ENCODE measurements at regions not wholly inside any gene's neighbourhood (a gene's known extent, or its start where the extent isn't known, plus 50 kb on each side); places are given as distances from the start of the nearest gene placed in this dataset.

DNA sequence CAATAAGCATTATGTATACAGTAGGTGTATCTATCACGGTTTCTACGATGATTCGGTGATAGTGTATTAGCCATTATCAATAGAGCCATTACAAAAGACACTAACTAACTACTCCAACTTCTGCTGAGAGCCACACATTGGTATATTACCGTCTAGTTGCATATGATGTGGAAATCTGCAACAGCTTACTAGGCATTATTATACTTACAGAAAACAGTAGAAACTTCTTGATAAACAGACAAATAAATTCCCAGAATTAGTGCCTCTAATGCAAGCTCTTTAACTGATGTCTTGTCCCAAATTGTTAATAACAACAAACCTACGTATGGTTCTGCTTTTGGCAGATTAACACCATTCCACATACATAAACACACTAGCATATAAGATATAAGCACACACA lies 1923.0 kb upstream of the PIK3C3 start:
- no peak for DNase-seq
- no peak overlapping the region for H3K27ac ChIP-seq
- TF ChIP-seq POLR2AphosphoS5 (IDR thresholded peaks at IDR 0.05): no peak
- TF ChIP-seq POLR2A (IDR thresholded peaks at IDR 0.05): no peak
- no peak for TF ChIP-seq EP300 (IDR thresholded peaks at IDR 0.05)
- TF ChIP-seq, protein P1, sequence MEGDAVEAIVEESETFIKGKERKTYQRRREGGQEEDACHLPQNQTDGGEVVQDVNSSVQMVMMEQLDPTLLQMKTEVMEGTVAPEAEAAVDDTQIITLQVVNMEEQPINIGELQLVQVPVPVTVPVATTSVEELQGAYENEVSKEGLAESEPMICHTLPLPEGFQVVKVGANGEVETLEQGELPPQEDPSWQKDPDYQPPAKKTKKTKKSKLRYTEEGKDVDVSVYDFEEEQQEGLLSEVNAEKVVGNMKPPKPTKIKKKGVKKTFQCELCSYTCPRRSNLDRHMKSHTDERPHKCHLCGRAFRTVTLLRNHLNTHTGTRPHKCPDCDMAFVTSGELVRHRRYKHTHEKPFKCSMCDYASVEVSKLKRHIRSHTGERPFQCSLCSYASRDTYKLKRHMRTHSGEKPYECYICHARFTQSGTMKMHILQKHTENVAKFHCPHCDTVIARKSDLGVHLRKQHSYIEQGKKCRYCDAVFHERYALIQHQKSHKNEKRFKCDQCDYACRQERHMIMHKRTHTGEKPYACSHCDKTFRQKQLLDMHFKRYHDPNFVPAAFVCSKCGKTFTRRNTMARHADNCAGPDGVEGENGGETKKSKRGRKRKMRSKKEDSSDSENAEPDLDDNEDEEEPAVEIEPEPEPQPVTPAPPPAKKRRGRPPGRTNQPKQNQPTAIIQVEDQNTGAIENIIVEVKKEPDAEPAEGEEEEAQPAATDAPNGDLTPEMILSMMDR (IDR thresholded peaks at IDR 0.05): no peak
- intact Hi-C loops (cut with DNase I): no loop called here
- WGBS, 2 donors: 74 to 81% methylated on average over 5 of the region's 5 CpGs
- no peaks in the 10 kb centered on the region for H3K27me3 ChIP-seq
- peaks cover 0 to 4% (median 0%) of the 10 kb centered on the region in 4 donors for H3K4me1 ChIP-seq
- H3K9me3 ChIP-seq: no peaks in the 10 kb centered on the region
- no peaks in the 10 kb centered on the region for H3K36me3 ChIP-seq
- H3K4me3 ChIP-seq: no peak overlapping the region

DNA sequence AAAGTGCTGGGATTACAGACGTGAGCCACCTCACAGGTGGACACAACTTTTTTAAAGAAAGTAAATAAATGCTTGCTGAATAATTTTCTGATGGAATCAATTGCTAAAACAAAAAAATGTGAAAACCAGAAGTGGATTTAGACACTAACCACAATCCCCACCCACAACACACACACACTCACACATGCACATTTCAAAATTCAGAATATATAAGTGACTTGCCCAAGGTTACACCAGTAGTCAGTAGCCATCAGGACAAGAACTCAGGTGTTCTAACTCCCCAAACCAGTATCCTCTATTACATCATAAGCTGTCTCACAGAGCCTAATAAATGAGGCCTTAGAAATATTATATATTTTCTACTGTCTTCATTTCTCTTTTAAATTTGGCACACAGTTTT lies 1923.6 kb upstream of the PIK3C3 start:
- no peaks in the 10 kb centered on the region for H3K27me3 ChIP-seq
- no peak overlapping the region for H3K4me3 ChIP-seq
- H3K36me3 ChIP-seq: no peaks in the 10 kb centered on the region
- peaks cover 0 to 4% (median 0%) of the 10 kb centered on the region in 4 donors for H3K4me1 ChIP-seq
- TF ChIP-seq POLR2AphosphoS5 (IDR thresholded peaks at IDR 0.05) (no peak), POLR2A (IDR thresholded peaks at IDR 0.05) (no peak), EP300 (IDR thresholded peaks at IDR 0.05) (no peak)
- TF ChIP-seq, protein P1 (IDR thresholded peaks at IDR 0.05): no peak
- DNase-seq: no peak
- H3K27ac ChIP-seq: no peak overlapping the region
- WGBS, 2 donors: 35 to 69% methylated on average over 1 of the region's 1 CpG
- intact Hi-C loops (cut with DNase I): no loop called here
- H3K9me3 ChIP-seq: no peaks in the 10 kb centered on the region

DNA sequence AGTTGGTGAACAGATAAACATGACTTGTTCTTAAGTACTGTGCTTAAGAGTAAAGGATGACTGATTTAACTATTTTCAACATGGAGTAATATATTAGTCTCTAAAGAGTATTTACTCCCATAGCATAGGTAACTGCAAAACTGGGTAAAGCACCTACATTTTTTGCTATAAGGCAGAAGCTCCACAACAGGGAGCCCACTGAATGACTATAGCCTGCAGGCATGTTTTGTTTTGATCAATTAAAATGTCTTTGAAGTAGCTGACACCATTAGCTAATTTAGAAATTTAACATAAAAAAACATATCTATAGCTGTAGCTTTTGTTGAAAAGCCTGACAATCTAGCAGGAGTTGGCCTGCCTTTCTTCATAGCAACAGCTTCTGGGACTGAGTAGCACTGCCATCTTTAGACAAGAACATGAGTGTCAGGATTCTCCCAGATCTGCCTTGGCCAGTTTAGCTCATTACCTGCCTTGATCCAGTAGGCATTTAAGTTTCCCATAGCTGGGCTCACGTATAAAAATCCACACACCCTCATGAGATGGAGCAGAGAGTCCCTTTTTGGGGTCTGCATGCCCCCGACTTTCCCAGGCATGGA lies 1935.1 kb upstream of the PIK3C3 start:
- 41 to 70% methylated on average over 2 of the region's 2 CpGs for WGBS, 2 donors
- H3K36me3 ChIP-seq: no peaks in the 10 kb centered on the region
- H3K27ac ChIP-seq: no peak overlapping the region
- no peaks in the 10 kb centered on the region for H3K4me1 ChIP-seq
- no peaks in the 10 kb centered on the region for H3K9me3 ChIP-seq
- H3K27me3 ChIP-seq: no peaks in the 10 kb centered on the region
- H3K4me3 ChIP-seq: no peak overlapping the region
- TF ChIP-seq POLR2AphosphoS5 (IDR thresholded peaks at IDR 0.05) (no peak), POLR2A (IDR thresholded peaks at IDR 0.05) (no peak), EP300 (IDR thresholded peaks at IDR 0.05) (no peak)
- TF ChIP-seq, protein P1 (IDR thresholded peaks at IDR 0.05): no peak
- no peak for DNase-seq
- intact Hi-C loops (cut with DNase I): no loop called here

DNA sequence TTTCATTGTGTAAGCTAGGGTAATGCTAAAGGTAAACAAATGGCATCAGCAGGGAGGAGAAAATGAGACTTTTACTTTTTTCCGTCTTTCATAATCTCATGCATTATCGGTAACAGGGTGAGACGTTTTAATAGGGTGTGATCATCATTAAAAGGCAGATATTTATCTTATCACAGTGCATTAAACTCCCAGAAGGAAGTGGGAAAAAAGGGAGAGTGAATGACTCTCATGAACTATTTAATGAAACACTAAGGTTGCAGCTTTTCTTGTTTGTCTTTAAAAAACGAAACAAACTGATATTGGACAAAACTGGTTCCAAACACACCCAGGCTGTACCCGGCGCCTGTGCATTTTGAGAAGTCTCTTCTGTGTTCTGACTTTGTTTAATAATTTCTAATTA lies 1936.8 kb upstream of the PIK3C3 start:
- no peak overlapping the region for H3K27ac ChIP-seq
- no peaks in the 10 kb centered on the region for H3K4me1 ChIP-seq
- H3K36me3 ChIP-seq: no peaks in the 10 kb centered on the region
- no peaks in the 10 kb centered on the region for H3K9me3 ChIP-seq
- WGBS, 2 donors: 63 to 70% methylated on average over 6 of the region's 6 CpGs
- no peaks in the 10 kb centered on the region for H3K27me3 ChIP-seq
- intact Hi-C loops (cut with DNase I): no loop called here
- H3K4me3 ChIP-seq: no peak overlapping the region
- TF ChIP-seq EP300 (IDR thresholded peaks at IDR 0.05) (no peak), POLR2A (IDR thresholded peaks at IDR 0.05) (no peak), POLR2AphosphoS5 (IDR thresholded peaks at IDR 0.05) (no peak)
- TF ChIP-seq, protein P1 (IDR thresholded peaks at IDR 0.05): no peak
- no peak for DNase-seq

DNA sequence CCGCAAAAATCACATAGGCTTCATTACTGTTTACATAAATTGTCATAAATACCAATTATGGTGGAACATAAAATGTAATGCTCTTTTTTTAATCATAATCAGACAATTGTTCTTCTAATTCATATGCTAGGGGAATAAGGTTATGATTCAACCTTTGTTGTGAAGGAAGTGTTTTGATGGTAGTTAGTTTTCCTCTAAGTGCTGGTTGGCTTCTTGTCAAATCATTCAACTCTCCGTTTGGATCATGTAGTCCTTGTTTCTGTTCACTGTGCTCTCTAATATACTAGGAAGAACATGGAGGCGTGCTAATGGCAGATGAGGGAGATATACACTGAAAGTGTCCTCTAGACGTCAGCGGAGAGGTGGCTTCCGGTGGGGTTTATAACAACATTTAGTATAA lies 1938.0 kb upstream of the PIK3C3 start:
- TF ChIP-seq, protein P1 (IDR thresholded peaks at IDR 0.05): no peak
- TF ChIP-seq EP300 (IDR thresholded peaks at IDR 0.05) (no peak), POLR2A (IDR thresholded peaks at IDR 0.05) (no peak), POLR2AphosphoS5 (IDR thresholded peaks at IDR 0.05) (no peak)
- no peak overlapping the region for H3K27ac ChIP-seq
- H3K9me3 ChIP-seq: no peaks in the 10 kb centered on the region
- intact Hi-C loops (cut with DNase I): no loop called here
- H3K4me3 ChIP-seq: no peak overlapping the region
- no peaks in the 10 kb centered on the region for H3K27me3 ChIP-seq
- no peaks in the 10 kb centered on the region for H3K36me3 ChIP-seq
- no peak for DNase-seq
- WGBS, 2 donors: 69 to 88% methylated on average over 6 of the region's 6 CpGs
- H3K4me1 ChIP-seq: no peaks in the 10 kb centered on the region

All from sigmoid colon (tissue), 6 donors.